HG03159 (cell line): ENCODE measurements at regions not wholly inside any gene's neighbourhood (a gene's known extent, or its start where the extent isn't known, plus 50 kb on each side); places are given as distances from the start of the nearest gene placed in this dataset.

Source experiments
- ATAC-seq: cut with Tn5 transposase; IDR thresholded peaks from one replicate; pipeline ENCODE4 v1.9.1; 2021; ENCODE audit warnings: mild to moderate bottlenecking, moderate library complexity; ENCODE audit not compliant: unreplicated experiment

- ATAC-seq, result no peak
These were observed 63.5 kb upstream of the ASCC3 start for GRCh38 chr6:100944644-100945043.

DNA sequence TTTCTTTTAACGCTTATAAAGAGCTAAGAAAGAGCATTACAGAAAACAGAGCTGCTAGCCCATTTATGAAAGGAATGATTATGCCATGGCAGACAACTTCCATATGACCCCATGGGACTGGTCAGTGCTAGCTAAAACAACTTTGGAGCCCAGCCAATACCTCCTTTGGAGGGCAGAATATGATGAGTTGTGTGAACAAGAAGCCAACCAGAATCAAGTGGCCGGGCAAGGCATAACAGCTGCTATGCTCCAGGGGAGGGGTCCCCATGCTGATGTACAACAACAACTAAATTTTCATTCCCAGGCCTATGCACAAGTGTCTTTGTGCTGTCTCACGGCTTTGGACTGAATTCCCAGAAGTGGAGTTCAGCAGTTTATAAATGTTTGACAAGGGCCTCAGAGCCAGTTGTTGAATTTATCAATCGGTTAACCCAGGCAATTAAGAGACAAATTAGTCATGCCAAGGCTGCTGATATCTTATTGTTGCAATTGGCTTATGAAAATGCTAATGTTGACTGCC, 65.0 kb upstream of the ASCC3 start:
- ATAC-seq, result no peak

DNA sequence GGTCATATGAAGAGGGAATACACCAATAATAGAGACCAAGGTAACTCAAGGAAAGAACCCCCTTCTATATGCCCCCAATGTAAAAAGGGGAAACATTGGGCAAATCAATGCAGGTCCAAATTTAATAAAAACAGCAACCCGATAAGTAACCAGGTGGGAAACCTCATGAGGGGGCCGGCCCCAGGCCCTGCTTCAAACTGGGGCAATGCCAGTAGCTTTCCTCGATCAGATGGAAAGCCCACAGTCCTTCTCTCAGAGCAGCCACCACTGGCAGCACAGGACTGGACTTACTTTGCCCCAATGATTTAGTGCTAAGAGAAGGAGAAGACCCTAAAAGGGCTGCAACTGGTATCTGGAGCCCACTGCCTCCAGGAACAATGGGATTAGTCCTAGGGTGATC, 65.6 kb upstream of the ASCC3 start:
- no peak for ATAC-seq

DNA sequence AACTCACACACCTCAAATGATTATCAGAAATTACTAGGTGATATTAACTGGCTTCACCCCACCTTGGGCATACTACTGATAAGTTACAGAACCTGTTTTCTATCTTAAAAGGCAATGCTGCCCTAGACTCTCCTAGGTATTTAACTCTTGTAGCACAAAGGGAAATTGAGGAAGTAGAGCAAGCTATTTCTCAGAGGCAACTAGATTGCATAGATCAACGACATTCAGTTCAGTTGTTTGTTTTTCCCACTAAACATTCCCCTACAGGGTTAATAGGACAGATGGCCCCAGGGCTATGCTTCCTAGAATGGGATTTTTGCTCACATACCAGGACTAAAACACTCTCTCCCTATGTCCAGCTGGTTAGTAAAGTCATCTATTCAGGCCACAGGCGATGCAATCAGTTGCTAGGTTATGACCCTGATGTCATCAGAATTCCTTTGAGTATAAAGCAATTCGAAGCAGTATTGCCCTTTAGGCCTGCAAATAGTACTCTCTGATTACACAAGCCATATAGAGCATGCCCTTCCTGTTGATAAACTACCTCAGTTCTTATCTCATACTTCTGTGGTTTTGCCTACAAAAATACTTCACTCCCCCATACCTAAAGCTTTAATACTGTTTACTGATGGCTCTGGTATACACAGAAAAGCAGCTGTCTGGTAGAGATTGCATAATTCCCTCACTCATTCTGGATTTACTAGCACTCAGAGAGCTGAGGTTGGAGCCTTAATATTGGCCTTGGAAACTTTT, 67.4 kb upstream of the ASCC3 start:
- ATAC-seq, result no peak

DNA sequence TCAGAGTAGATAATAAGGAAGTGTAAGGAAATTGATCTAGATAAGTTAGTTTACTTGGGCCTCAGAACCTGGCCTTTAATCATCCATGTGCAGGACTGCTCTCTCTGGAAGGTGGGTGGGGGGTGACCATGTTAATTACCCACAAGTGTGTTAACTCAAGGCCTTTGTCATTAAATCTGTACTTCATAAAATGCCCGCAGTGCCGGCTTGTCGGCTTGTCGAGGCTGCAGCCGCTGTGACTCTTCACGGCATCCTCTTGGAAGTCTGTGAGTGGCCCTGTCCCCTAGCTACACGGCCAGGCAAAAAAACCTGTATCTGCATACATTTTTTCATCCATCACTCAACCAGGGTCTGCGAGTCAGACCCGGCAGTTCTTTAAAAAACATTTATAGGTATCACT, 70.9 kb upstream of the ASCC3 start:
- no peak for ATAC-seq

DNA sequence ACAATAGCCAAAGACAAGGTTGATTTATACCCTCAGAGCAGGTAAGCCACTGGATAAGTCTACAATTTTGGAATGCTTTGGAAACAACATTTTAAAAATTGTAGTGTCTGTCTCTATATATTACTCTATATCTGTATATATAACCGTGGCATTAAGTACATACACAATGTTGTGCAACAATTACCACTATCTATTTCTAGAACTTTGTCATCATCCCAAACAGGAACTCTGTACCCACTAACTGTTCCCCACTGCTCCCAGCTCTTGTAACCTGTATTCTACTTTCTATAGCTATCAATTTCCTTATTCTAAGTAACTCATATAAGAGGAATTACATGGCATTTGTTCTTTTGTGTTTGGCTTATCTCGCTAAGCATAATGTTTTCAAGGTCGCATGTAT, 78.2 kb upstream of the ASCC3 start:
- ATAC-seq, result no peak

DNA sequence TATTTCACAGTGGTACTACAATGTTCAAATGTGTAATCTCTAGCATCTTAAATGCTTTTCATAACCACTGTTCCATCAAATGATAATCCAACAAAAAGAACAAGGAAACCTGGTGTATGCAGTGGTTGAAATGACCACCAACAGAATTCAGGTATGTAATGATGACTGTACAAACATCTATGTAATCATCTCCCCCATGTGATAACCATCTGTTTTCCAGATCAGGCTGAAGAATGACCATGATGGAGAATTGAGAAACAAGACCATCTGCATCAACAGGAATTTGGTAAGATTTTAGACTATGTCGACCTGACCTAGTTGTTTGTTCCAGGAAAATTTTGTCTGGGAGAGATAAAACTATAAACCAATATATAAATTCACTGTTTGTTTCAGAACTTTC, 81.3 kb upstream of the ASCC3 start:
- no peak for ATAC-seq

- ATAC-seq, result no peak
These were observed 83.9 kb upstream of the ASCC3 start for GRCh38 chr6:100965067-100965466.

GRCh38 chr6:100968949-100969348, 87.8 kb upstream of the ASCC3 start:
- no peak for ATAC-seq

- ATAC-seq, result no peak
These were observed 98.1 kb upstream of the ASCC3 start for GRCh38 chr6:100979267-100979666.

- no peak for ATAC-seq
These were observed 99.8 kb upstream of the ASCC3 start for GRCh38 chr6:100980949-100981348.

- no peak for ATAC-seq
These were observed 105.8 kb upstream of the ASCC3 start for GRCh38 chr6:100986921-100987320.

GRCh38 chr6:100987556-100987955, 106.4 kb upstream of the ASCC3 start:
- no peak for ATAC-seq

DNA sequence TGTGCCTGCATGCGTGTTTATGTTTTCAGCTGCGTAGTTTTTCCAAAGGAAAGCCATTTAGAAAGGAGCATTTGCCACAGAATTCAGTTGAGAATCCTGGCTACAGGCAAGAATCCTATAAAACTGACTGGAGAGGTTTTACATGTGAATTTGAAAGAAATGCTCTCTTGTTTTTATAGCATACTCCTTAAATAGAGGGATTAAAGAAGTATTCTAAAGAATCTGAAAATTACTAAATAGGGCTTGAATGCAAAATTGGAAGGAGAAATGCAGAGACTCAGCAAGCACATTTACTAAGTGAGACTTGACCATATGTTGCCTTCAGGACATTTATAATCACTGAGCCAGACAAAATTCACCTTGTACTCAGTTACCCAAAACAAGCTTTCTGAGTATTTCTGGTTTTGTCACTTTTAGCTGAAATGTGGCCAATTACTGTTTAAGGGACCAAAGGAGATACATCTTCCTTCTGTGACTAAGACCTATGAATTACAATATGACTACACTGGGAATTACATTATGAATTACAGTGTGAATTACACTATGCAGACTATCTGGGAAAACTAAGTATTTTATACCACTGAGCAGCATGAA, 107.4 kb upstream of the ASCC3 start:
- ATAC-seq, result no peak

- no peak for ATAC-seq
These were observed 108.9 kb upstream of the ASCC3 start for GRCh38 chr6:100990070-100990469.

DNA sequence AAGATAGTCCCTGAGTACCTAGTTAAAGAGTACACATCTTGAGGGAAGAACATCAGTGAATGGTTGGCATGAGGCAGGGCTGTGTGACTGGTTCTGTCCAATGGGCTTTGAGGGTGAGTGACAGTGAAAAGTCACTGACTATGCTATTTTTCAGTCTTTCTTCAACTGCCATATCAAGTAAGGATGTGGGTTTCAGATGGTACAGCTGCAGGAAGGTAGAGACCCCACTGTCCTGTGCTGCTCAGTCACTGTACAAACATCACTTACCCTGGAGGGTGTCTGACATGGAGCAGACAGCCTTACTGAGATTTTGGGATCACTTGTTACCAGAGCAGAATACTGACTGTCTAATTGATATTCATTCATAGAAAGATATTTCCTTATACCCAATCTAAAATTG, 115.3 kb upstream of the ASCC3 start:
- no peak for ATAC-seq

- ATAC-seq, result no peak
These were observed 117.0 kb upstream of the ASCC3 start for GRCh38 chr6:100998111-100998510.

DNA sequence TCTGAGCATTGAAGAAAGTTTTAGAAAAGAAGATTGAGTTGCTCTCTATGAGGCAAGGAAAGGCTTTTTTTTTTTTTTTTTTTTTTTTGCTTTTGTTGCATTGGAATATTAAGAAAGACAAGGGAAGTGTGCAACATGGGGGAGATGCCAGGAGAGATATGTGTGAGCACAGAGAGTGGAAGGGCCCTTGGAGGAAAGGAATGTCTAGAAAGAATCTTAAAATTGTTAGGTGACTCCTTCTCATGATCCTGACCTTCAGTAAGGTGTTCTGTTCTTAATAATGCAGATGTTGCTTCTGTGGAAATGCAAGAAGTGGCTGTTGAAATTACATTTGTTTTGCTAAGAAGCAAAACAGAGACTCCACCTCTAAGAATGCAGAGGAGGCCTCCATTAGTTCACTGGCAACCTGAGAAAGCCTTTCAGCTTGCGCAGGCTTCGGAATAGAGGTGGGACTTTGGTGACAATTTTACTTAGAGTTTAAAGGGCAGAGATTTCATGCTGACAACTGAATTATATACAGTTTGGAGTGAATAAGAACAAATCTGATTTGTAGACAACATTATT, 118.0 kb upstream of the ASCC3 start:
- ATAC-seq, result no peak

DNA sequence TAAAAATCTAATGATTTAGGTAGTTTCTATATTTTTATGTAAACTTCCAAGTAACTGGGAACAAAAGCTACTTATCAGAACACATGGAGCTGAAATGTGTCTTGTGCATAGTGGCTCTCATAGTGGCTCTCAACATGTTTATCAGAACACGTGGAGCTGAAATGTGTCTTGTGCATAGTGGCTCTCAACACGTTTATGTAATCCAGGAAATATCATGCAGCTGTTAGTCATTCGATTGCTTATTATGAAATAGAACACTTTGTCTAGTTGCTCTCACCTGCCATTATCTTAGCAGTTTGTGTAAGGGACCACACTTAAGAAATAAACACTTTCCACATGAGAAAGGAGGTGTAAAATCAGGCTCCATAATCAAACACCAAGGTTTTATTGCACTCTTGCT, 119.2 kb upstream of the ASCC3 start:
- no peak for ATAC-seq

DNA sequence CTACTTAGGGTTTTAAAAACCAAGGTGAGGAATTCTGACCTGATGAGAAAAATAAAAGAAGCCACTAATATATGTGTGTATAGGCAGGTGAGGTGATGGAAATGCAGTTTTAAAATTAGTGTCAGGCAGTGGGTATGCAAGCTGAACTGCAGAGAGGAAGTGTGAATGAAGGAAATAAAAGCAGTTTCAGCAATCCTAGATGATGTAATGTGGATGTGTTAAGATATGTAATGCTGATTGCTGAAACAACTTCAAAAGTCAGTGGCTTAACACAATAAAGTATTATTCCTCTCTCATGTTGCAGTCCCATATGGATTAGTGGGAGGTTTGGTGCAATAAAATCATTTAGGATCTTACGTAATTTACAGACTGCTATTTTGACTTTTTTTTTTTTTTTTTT, 119.9 kb upstream of the ASCC3 start:
- no peak for ATAC-seq

GRCh38 chr6:101001607-101002006, 120.5 kb upstream of the ASCC3 start:
- no peak for ATAC-seq

- ATAC-seq, result no peak
These were observed 121.9 kb upstream of the ASCC3 start for GRCh38 chr6:101003075-101003474.
